SU-DHL-6 (cell line): ENCODE measurements at regions not wholly inside any gene's neighbourhood (a gene's known extent, or its start where the extent isn't known, plus 50 kb on each side); places are given as distances from the start of the nearest gene placed in this dataset.
"Not testable (repeated sequence)": the region's sequence is repeated elsewhere in the genome, so short reads cannot be mapped to it uniquely, and the experiment has no call there.

Source experiments
- H2AFZ ChIP-seq: fragments of 200-600 bp; sonication (generic); 2 replicates; pipeline ENCODE4 v1.6.1; 2014; ENCODE audit warnings: low read depth, mild to moderate bottlenecking, moderate library complexity, mixed read lengths, antibody characterized with exemption, low read length; ENCODE audit not compliant: severe bottlenecking
- H3F3A ChIP-seq: fragments of 200-600 bp; shearing (Covaris generic); 2 replicates; pipeline ENCODE4 v1.6.0; 2016; ENCODE audit warnings: antibody characterized with exemption, mild to moderate bottlenecking; ENCODE audit not compliant: insufficient read depth
- H3K27ac ChIP-seq: fragments of 200-600 bp; sonication (generic); 2 replicates; pipeline ENCODE4 v1.5.1; 2016; ENCODE audit warnings: low read depth, mild to moderate bottlenecking, low read length, moderate library complexity, mixed read lengths
- H3K27me3 ChIP-seq: fragments of 200-600 bp; sonication (generic), shearing (Covaris generic); 2 replicates; pipeline ENCODE4 v1.6.0; 2014; ENCODE audit warnings: mild to moderate bottlenecking, low read length
- H3K36me3 ChIP-seq: fragments of 200-600 bp; sonication (generic); 2 replicates; pipeline ENCODE4 v1.6.1; 2014; ENCODE audit warnings: mild to moderate bottlenecking, low read length, mixed read lengths
- H3K4me2 ChIP-seq: fragments of 300-600, 200-600 bp; shearing (Covaris generic), sonication (generic); 2 replicates; pipeline ENCODE4 v1.6.0; 2014; ENCODE audit warnings: low read length, low read depth, mild to moderate bottlenecking; ENCODE audit not compliant: poor library complexity, severe bottlenecking
- H3K4me3 ChIP-seq: fragments of 200-600 bp; sonication (generic); 2 replicates; pipeline ENCODE4 v1.5.1; 2014; ENCODE audit warnings: antibody characterized with exemption, low read length, mild to moderate bottlenecking, mixed read lengths; ENCODE audit not compliant: insufficient read depth, poor library complexity, severe bottlenecking
- H3K79me2 ChIP-seq: fragments of 200-600 bp; sonication (generic); 2 replicates; pipeline ENCODE4 v1.6.1; 2014; ENCODE audit warnings: mild to moderate bottlenecking, low read length, moderate library complexity; ENCODE audit not compliant: insufficient read depth
- H3K9ac ChIP-seq: fragments of 200-600 bp; sonication (generic); 2 replicates; pipeline ENCODE4 v1.7.0; 2014; ENCODE audit warnings: mild to moderate bottlenecking, low read length
- H3K9me2 ChIP-seq: fragments of 200-600 bp; sonication (generic); replicated peaks from 2 replicates; pipeline ENCODE4 v1.6.1; 2014; ENCODE audit warnings: low read length; ENCODE audit not compliant: insufficient read depth
- H3K9me3 ChIP-seq: fragments of 200-600 bp; sonication (generic); 2 replicates; pipeline ENCODE4 v1.6.1; 2014; ENCODE audit warnings: low read length, mixed read lengths; ENCODE audit not compliant: insufficient read depth
- H4K20me1 ChIP-seq: fragments of 200-600 bp; sonication (generic); 2 replicates; pipeline ENCODE4 v1.6.1; 2014; ENCODE audit warnings: low read depth, mild to moderate bottlenecking, antibody characterized with exemption, low read length, moderate library complexity, mixed read lengths
- CTCF ChIP-seq: fragments of 200-600 bp; sonication (generic); IDR thresholded peaks from one replicate; pipeline ENCODE4 v1.5.1; 2017; ENCODE audit warnings: antibody characterized with exemption, mild to moderate bottlenecking, low read length, moderate library complexity; ENCODE audit not compliant: insufficient read depth, poor library complexity, severe bottlenecking
- EZH2phosphoT487 ChIP-seq: fragments of 200-600 bp; sonication (generic), shearing (Covaris generic); conservative IDR thresholded peaks from 2 replicates; pipeline ENCODE4 v1.6.1; 2018; ENCODE audit warnings: mild to moderate bottlenecking, antibody characterized with exemption, low read length, moderate library complexity, mixed read lengths

DNA sequence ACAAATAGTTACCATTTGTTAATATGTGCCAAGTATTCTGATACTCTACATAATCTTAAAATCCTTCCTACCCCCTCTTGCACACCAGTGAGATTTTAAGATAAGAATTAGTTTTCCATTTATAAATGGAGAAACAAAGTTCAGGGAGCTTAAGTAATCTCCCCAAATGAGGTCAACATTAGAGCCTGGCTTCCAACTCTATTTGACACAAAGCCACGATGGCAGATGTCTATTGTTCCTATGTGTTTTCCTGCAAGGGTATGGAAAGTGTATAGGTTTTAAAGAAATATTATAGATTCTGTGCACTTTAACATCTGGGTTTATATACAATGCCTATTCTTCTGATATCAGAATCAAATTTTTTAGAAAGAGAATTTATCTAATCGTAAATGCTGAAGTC lies 143.9 kb upstream of the SEMA3C start:
- H3K9me3 ChIP-seq: no peaks in the 10 kb centered on the region
- no peaks in the 10 kb centered on the region for H3K79me2 ChIP-seq
- H3K27ac ChIP-seq: no peak overlapping the region
- no peak overlapping the region for H3K4me2 ChIP-seq
- no peaks in the 10 kb centered on the region for H3K9me2 ChIP-seq
- H3F3A ChIP-seq: no peaks in the 10 kb centered on the region
- H3K36me3 ChIP-seq: no peaks in the 10 kb centered on the region
- TF ChIP-seq EZH2phosphoT487 (no peak), CTCF (no peak)
- H3K4me3 ChIP-seq: no peak overlapping the region
- no peak overlapping the region for H2AFZ ChIP-seq
- H4K20me1 ChIP-seq: no peaks in the 10 kb centered on the region
- no peak overlapping the region for H3K9ac ChIP-seq
- H3K27me3 ChIP-seq: no peaks in the 10 kb centered on the region

DNA sequence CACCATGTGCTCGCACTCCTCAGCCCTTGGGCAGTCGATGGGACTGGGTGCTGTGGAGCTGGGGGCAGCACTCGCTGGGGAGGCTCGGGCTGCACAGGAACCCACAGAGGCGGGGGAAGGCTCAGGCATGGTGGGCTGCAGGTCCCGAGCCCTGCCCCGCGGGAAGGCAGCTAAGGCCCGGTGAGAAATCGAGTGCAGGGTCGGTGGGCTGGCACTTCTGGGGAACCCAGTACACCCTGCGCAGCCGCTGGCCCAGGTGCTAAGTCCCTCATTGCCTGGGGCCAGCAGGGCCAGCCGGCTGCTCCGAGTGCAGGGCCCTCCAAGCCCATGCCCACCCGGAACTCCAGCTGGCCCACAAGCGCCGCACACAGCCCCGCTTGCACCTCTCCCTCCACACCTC lies 138.6 kb upstream of the SEMA3C start:
- not testable (repeated sequence) for H2AFZ ChIP-seq, H3K4me2 ChIP-seq, H3K4me3 ChIP-seq, H3F3A ChIP-seq, H3K9ac ChIP-seq, H3K36me3 ChIP-seq, H4K20me1 ChIP-seq, H3K79me2 ChIP-seq, H3K27ac ChIP-seq, H3K9me3 ChIP-seq, H3K9me2 ChIP-seq, H3K27me3 ChIP-seq

DNA sequence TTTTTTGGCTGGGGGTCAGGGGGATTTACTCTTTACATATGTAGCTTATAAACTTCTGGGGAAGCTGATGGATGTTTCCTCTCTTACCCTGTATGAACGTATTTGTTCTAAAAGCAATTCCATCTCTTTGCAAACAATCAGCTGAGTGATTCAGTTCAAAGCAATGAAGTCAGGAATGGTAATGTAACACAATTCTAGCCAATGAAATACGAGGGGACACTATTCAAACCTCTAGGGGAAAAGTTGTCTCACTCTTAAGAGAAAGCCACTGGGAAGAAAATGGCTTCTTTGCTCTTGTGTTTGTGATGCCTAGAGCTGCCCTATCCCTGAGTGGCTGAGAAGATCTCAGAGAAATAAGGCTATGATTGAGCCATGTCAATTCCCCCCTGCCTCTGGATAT lies 134.8 kb upstream of the SEMA3C start:
- Histone ChIP-seq H3K36me3 (no peaks in the 10 kb centered on the region), H3K27me3 (no peaks in the 10 kb centered on the region), H4K20me1 (no peaks in the 10 kb centered on the region), H3K9me3 (no peaks in the 10 kb centered on the region), H2AFZ (no peak overlapping the region), H3K9ac (no peak overlapping the region), H3K79me2 (no peaks in the 10 kb centered on the region), H3K4me3 (no peak overlapping the region), H3K4me2 (no peak overlapping the region), H3K9me2 (no peaks in the 10 kb centered on the region), H3F3A (no peaks in the 10 kb centered on the region), H3K27ac (no peak overlapping the region)
- TF ChIP-seq EZH2phosphoT487 (no peak), CTCF (no peak)

DNA sequence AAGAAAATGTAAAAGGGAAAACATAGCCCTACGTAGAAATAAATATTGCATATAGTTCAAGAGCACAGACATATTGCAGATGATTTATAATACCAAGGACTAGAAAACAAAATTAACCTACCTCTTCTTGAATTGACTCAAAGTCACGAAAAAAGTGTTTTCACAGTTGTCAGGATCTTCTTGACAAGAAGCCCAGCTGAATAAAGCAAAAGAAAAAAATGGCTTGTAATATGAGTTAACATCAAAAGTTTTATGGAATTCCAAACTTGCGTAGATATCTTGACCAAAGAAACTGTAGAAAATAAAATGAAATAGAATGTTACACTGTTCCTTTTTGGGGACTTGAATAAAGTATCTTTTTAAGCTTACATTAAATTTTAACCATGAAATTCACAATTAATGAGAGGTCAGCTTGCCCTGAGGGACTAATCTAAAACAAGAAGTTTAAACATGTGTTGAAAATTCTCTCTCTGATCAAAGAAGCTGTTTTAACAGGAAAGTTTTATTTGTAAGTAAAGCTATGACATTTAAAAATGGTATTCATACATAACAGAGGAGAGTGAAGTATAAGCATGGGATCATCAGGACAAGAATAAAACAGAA lies 133.1 kb upstream of the SEMA3C start:
- H2AFZ ChIP-seq: no peak overlapping the region
- no peak overlapping the region for H3K27ac ChIP-seq
- no peaks in the 10 kb centered on the region for H3K36me3 ChIP-seq
- H4K20me1 ChIP-seq: no peaks in the 10 kb centered on the region
- H3K4me2 ChIP-seq: no peak overlapping the region
- no peak for TF ChIP-seq CTCF
- no peak for TF ChIP-seq EZH2phosphoT487
- H3K27me3 ChIP-seq: no peaks in the 10 kb centered on the region
- no peak overlapping the region for H3K9ac ChIP-seq
- no peaks in the 10 kb centered on the region for H3F3A ChIP-seq
- no peaks in the 10 kb centered on the region for H3K9me2 ChIP-seq
- H3K4me3 ChIP-seq: no peak overlapping the region
- no peaks in the 10 kb centered on the region for H3K79me2 ChIP-seq
- H3K9me3 ChIP-seq: no peaks in the 10 kb centered on the region
